Fibroblast of lung (primary cell): ENCODE measurements at regions not wholly inside any gene's neighbourhood (a gene's known extent, or its start where the extent isn't known, plus 50 kb on each side); places are given as distances from the start of the nearest gene placed in this dataset.

Experiments used
- EZH2 ChIP-seq: IDR thresholded peaks from 2 replicates; pipeline ENCODE4 v1.5.1; 2012; ENCODE audit warnings: low read length, control low read depth, mild to moderate bottlenecking; ENCODE audit errors: missing control alignments
- TF ChIP-seq, protein P1 (sequence below), 2 donors: IDR thresholded peaks in 1 of 2; conservative IDR thresholded peaks in 1 of 2; 1 replicate in 1 of 2; 2 replicates in 1 of 2; pipeline ENCODE4 v1.5.1; 2011 to 2012; ENCODE audit warnings: low read length in 2 of 2, control low read depth in 1 of 2, inconsistent platforms in 1 of 2, low read depth in 1 of 2, mild to moderate bottlenecking in 1 of 2

DNA sequence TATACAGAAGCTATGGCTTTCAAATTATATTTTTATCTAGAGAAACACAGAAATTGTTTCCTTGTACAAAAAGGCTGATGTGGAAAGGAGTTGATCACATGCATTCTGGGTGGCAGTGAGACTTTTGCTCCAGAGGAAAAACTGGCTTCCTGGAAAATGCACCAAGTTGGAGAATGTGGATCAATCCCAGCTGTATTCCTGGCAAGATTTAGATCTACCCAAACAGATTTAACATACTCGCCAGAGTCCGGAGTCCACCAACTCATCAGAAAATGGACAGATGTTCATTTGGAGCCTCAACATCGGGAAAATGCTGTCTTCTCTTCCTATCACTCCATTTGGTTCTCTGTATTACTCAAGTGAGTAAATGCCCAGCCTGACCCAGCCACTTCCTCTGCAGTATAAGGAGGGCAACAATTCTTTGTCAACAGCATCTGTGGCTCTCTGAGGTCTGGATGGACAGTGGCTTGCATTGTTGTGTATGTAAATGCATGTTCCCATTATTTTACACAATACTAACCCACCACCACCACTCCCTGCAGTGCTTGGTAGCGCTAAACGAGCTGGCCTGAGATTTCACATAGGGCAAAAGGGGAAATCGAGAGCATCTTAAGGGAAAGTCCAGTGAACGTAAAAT lies 226.2 kb upstream of the IRF2BP2 start:
- TF ChIP-seq, protein P1, sequence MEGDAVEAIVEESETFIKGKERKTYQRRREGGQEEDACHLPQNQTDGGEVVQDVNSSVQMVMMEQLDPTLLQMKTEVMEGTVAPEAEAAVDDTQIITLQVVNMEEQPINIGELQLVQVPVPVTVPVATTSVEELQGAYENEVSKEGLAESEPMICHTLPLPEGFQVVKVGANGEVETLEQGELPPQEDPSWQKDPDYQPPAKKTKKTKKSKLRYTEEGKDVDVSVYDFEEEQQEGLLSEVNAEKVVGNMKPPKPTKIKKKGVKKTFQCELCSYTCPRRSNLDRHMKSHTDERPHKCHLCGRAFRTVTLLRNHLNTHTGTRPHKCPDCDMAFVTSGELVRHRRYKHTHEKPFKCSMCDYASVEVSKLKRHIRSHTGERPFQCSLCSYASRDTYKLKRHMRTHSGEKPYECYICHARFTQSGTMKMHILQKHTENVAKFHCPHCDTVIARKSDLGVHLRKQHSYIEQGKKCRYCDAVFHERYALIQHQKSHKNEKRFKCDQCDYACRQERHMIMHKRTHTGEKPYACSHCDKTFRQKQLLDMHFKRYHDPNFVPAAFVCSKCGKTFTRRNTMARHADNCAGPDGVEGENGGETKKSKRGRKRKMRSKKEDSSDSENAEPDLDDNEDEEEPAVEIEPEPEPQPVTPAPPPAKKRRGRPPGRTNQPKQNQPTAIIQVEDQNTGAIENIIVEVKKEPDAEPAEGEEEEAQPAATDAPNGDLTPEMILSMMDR (conservative IDR thresholded peaks at IDR 0.05 in 1 of 2, IDR thresholded peaks at IDR 0.05 in 1 of 2; ENCODE audit: low read depth in 1 of 2, low read length in 2 of 2): no peak
- TF ChIP-seq EZH2: no peak
